GM18868 (cell line): ENCODE measurements at regions not wholly inside any gene's neighbourhood (a gene's known extent, or its start where the extent isn't known, plus 50 kb on each side); places are given as distances from the start of the nearest gene placed in this dataset.

Source experiments
- ATAC-seq: cut with Tn5 transposase; IDR thresholded peaks from one replicate; pipeline ENCODE4 v1.9.1; 2021; ENCODE audit warnings: mild to moderate bottlenecking, moderate library complexity; ENCODE audit not compliant: unreplicated experiment

GRCh38 chr4:32094987-32095386 is 1374.8 kb downstream of the PCDH7 start:
- no peak for ATAC-seq

DNA sequence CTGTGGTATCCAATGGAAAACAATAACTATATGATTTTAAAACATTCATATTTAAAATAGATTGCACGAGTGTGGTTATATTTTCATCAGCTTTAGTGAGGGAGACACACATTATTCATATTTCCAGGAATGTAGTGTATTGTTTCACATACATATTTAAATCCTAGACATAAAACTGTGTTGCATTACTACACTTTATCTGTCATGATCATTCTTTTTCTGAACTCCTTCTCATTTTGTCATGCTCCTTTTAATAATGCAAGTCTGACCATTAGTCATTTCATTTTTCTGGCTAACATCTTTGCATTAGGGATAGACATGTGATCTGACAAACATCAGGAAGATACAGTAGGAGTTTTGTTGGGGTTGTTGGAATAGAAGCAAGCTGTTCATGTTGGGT is 1382.7 kb downstream of the PCDH7 start:
- no peak for ATAC-seq

GRCh38 chr4:32106767-32107166 is 1386.6 kb downstream of the PCDH7 start:
- ATAC-seq = no peak

- no peak for ATAC-seq
Observed at GRCh38 chr4:32112891-32113290, 1392.7 kb downstream of the PCDH7 start.

GRCh38 chr4:32117693-32118092 is 1397.5 kb downstream of the PCDH7 start:
- no peak for ATAC-seq

DNA sequence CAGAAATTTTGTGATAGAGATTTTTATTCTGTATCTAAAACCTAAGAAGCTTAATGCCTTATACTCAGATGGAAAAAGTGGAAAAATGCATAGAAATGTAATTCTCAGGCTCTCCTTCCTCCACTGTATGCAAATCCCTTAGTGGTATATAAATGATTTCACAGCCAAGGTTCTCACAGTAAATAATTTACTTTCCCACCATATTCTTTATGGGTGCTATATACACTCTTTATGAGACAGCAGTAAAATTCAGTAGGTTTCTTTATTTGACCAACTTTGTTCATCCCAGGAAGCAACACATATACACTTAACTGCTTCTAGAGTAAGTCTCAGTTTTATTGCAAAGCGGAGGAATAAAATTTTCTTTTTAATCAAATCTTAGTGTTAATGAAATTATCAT is 1399.7 kb downstream of the PCDH7 start:
- ATAC-seq = no peak

- no peak for ATAC-seq
Observed at GRCh38 chr4:32128549-32128948, 1408.4 kb downstream of the PCDH7 start.

GRCh38 chr4:32129967-32130366 is 1409.8 kb downstream of the PCDH7 start:
- no peak for ATAC-seq

DNA sequence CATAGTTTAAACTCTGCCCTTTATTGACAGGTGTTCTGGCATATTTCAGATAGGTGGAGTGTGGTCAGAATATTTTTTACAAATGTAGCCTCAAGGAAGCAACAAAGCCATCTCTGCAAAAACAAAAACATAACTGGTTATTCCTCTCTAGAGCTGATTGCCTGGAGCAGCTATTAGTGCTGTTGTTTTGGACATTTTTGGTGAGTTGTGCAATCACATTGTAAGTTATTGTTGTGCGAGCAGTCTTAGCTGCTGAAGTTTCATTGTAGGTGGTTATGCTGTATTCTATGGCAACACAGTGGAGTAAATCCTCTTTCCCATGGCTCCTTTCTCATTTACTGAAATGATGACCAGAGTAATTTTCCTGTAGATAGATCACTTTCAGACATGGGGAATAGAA is 1413.0 kb downstream of the PCDH7 start:
- no peak for ATAC-seq

- ATAC-seq = no peak
Observed at GRCh38 chr4:32133734-32134133, 1413.6 kb downstream of the PCDH7 start.

- ATAC-seq = no peak
Observed at GRCh38 chr4:32135642-32136041, 1415.5 kb downstream of the PCDH7 start.

DNA sequence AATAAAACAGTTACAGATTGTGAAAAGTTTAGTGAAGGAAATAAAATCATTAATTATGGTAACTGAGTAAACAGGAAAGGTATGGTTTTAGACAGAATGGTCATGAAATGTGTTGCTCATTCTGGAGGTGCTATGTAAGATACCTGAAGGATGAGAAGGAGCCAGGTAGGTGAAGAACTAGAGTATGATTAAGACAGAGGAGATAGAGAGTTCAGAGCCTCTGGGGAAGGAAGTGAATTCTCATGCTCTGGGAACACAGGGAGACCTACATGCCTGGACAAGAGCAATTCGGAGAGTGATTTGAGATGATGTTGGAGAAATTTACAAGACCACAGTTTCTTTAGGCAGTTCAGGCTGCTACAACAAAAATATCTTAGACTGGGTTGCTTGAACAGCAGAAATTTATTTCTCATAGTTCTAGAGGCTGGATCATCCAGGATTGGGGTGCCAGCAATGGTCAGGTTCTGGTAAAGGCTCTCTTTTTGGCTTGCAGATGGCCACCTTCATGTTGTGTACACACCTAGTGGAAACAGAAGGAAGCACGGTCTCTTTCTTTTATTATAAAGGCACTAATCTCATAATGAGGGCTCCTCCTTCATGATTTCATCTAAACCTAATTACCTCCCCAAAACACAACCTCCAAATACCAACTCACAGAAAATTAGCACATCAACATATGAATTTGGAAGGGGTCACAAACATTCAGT is 1416.1 kb downstream of the PCDH7 start:
- no peak for ATAC-seq

DNA sequence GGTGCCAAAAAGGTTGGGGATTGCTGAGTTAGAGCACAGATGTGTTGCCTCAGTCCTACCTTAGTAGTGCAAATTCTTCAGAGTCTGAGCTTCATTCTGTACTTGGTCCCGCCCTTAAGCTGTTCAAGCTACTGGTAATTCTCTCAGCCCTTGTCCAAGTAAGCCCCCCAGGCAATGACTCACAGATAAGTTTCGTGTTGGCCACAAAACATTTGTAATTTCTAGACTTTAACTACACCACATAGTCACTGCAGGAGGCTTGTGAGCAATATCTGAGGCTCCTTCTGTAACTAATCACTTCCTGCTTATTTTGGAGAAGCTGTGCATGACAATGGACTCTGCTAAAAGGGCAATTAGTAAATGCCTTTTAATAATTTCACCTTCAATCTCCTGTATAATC is 1420.5 kb downstream of the PCDH7 start:
- ATAC-seq = peak; percentile 73

DNA sequence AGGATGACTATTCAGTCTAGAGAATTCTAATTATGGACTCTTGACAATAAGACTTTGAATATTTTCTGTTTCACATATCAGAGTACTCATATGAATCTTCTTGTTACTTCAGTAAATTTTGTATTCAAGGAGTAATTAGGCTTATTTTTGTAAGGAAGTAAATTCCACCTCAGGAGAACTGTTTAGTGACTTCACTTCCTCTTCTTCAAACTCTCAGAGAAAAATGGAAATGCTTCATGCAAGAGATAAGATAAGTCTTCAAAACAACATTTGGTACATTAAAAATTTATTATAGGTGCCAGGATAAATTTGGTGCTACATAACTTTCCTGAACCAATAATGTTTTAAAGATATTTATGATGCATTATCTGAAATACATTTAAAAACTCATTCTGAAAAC is 1421.9 kb downstream of the PCDH7 start:
- no peak for ATAC-seq

GRCh38 chr4:32145987-32146386 is 1425.8 kb downstream of the PCDH7 start:
- ATAC-seq = no peak

GRCh38 chr4:32147446-32148085 is 1427.4 kb downstream of the PCDH7 start:
- no peak for ATAC-seq

GRCh38 chr4:32148111-32148666 is 1428.0 kb downstream of the PCDH7 start:
- ATAC-seq = no peak

GRCh38 chr4:32158961-32159360 is 1438.8 kb downstream of the PCDH7 start:
- ATAC-seq = no peak

DNA sequence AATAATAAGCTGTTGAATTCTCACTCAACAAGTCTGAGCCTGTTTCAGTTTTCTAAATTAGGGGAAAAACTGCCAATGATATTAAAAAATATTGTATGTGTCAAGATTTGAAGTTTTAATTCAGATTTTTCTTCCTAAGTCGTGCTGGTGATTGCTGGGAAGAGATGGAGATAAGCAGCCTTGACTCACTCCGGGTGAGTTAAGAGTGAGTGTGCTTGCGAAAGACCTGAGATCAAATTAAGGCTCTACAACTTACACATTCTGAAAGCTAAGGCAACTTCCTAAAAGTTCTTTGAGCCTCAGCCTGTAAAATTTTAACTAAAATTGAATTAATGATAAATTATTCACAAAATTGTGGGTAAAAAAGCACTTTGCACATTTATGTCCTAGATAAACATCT is 1441.2 kb downstream of the PCDH7 start:
- no peak for ATAC-seq

DNA sequence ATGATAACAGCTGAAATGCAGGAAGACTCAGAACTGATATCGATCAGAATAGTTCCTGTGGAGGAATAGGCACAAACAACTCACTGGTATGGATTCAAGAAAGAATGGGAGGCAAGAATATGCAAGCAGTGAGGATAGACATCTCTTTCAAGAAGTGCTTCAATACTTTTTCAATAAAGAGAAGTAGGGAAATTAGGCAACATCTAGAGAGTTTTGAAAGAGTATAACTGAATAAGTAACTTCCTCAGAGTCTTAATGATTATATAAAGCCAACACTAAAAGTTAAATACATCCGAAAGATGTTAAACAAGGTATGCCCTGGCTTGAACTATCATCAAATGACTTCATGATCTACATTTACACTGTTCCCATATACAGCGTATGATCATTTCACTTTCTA is 1443.0 kb downstream of the PCDH7 start:
- ATAC-seq = no peak

DNA sequence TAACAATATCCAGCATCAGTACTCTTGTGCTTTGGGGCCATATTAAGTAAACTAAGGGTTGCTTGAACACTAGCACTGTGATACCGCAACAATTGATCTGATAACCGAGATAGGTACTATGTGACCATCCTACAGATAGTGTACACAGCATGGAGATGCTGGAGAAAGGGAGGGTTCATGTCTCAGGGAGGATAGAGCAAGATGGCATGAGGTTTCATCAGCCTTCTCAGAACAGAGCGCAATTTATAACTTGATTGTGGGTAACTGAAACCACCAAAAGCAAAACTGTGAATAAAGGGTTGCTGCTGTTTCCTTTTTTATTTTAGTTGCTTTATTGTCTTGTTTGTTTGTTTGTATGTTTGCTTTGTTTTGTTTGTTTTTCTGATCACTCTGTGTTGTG is 1449.7 kb downstream of the PCDH7 start:
- no peak for ATAC-seq

DNA sequence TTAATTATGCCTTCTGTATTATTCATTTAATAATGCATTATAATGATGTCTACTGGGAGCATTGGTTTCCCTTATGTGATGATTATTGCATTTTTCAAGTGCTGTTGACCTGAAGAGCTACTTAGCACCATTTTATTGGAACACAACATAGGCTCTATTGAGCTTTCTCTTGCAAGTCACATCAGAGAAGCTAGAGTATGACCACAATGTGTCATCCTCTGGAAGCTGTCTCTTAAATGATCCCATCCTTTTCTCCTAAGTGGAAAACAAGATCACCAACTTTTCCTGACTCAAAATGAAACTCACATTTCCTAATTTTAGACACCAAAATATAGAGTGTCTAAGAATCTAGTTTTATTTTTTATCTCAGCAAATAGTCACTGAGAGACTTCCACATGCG is 1451.9 kb downstream of the PCDH7 start:
- ATAC-seq = no peak

DNA sequence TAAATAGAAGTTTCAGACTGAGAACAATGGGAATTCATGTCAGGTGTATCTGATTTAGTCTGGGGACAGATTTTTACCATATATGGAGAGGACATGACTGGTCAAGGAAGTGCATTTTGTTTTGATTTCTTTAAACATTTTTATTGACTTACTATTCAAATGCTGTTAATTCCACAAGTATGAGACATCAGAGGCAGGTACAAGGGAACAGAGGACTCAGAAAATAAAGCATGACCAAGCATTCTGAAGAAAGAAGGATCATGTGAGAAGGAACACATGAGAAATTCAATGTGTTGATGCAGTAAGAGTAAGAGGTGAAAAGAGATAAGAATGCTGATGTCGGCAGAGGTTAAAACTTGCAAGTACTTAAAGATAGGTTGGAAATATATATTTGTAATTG is 1452.6 kb downstream of the PCDH7 start:
- ATAC-seq = no peak
